ENCODE measurements at regions not wholly inside any gene's neighbourhood (a gene's known extent, or its start where the extent isn't known, plus 50 kb on each side); places are given as distances from the start of the nearest gene placed in this dataset.

GRCh38 chr6:45806172-45806571, 209.5 kb downstream of the CLIC5 start:
- no peaks in the 10 kb centered on the region for H3K9me3 ChIP-seq (ENCODE audit: insufficient read depth, low read length)
- no peak for DNase-seq (ENCODE audit: low read depth, low spot score)
- no peak overlapping the region for H3K4me3 ChIP-seq (ENCODE audit: insufficient read length, low read depth)
- no peak overlapping the region for H3K9ac ChIP-seq (ENCODE audit: insufficient read length, low read depth)
- H3K4me1 ChIP-seq (ENCODE audit: insufficient read depth, insufficient read length): no peaks in the 10 kb centered on the region
- H3K36me3 ChIP-seq (ENCODE audit: insufficient read depth, insufficient read length, low read length): no peaks in the 10 kb centered on the region
- H3K27me3 ChIP-seq (ENCODE audit: insufficient read depth, insufficient read length): no peaks in the 10 kb centered on the region
- no peak for TF ChIP-seq SUZ12 (IDR thresholded peaks at IDR 0.05; ENCODE audit: extremely low read depth, insufficient read depth, insufficient read length)
- no peak for TF ChIP-seq ZNF274 (IDR thresholded peaks at IDR 0.05; ENCODE audit: low read depth, low read length)
- TF ChIP-seq YY1 (IDR thresholded peaks at IDR 0.05; ENCODE audit: insufficient read depth, insufficient read length): no peak

GRCh38 chr6:45803071-45803470, 212.6 kb downstream of the CLIC5 start:
- Histone ChIP-seq H3K4me1 (ENCODE audit: insufficient read depth, insufficient read length) (no peaks in the 10 kb centered on the region), H3K27me3 (ENCODE audit: insufficient read depth, insufficient read length) (no peaks in the 10 kb centered on the region), H3K9me3 (ENCODE audit: insufficient read depth, low read length) (no peaks in the 10 kb centered on the region), H3K4me3 (ENCODE audit: insufficient read length, low read depth) (no peak overlapping the region), H3K9ac (ENCODE audit: insufficient read length, low read depth) (no peak overlapping the region), H3K36me3 (ENCODE audit: insufficient read depth, insufficient read length, low read length) (no peaks in the 10 kb centered on the region)
- TF ChIP-seq SUZ12 (IDR thresholded peaks at IDR 0.05; ENCODE audit: extremely low read depth, insufficient read depth, insufficient read length): no peak
- TF ChIP-seq ZNF274 (IDR thresholded peaks at IDR 0.05; ENCODE audit: low read depth, low read length): no peak
- TF ChIP-seq YY1 (IDR thresholded peaks at IDR 0.05; ENCODE audit: insufficient read depth, insufficient read length): no peak
- DNase-seq (ENCODE audit: low read depth, low spot score): no peak

GRCh38 chr6:45801471-45802289, 214.0 kb downstream of the CLIC5 start:
- Histone ChIP-seq H3K9me3 (ENCODE audit: insufficient read depth, low read length) (no peaks in the 10 kb centered on the region), H3K4me3 (ENCODE audit: insufficient read length, low read depth) (no peak overlapping the region), H3K4me1 (ENCODE audit: insufficient read depth, insufficient read length) (no peaks in the 10 kb centered on the region), H3K9ac (ENCODE audit: insufficient read length, low read depth) (no peak overlapping the region), H3K27me3 (ENCODE audit: insufficient read depth, insufficient read length) (no peaks in the 10 kb centered on the region), H3K36me3 (ENCODE audit: insufficient read depth, insufficient read length, low read length) (no peaks in the 10 kb centered on the region)
- DNase-seq (ENCODE audit: low read depth, low spot score): no peak
- TF ChIP-seq SUZ12 (IDR thresholded peaks at IDR 0.05; ENCODE audit: extremely low read depth, insufficient read depth, insufficient read length) (no peak), YY1 (IDR thresholded peaks at IDR 0.05; ENCODE audit: insufficient read depth, insufficient read length) (no peak), ZNF274 (IDR thresholded peaks at IDR 0.05; ENCODE audit: low read depth, low read length) (no peak)

GRCh38 chr6:45800911-45801310, 214.7 kb downstream of the CLIC5 start:
- no peaks in the 10 kb centered on the region for H3K4me1 ChIP-seq (ENCODE audit: insufficient read depth, insufficient read length)
- no peaks in the 10 kb centered on the region for H3K27me3 ChIP-seq (ENCODE audit: insufficient read depth, insufficient read length)
- TF ChIP-seq ZNF274 (IDR thresholded peaks at IDR 0.05; ENCODE audit: low read depth, low read length) (no peak), SUZ12 (IDR thresholded peaks at IDR 0.05; ENCODE audit: extremely low read depth, insufficient read depth, insufficient read length) (no peak), YY1 (IDR thresholded peaks at IDR 0.05; ENCODE audit: insufficient read depth, insufficient read length) (no peak)

GRCh38 chr6:45795678-45796077, 220.0 kb downstream of the CLIC5 start:
- H3K4me3 ChIP-seq (ENCODE audit: insufficient read length, low read depth): no peak overlapping the region
- no peaks in the 10 kb centered on the region for H3K36me3 ChIP-seq (ENCODE audit: insufficient read depth, insufficient read length, low read length)
- H3K9ac ChIP-seq (ENCODE audit: insufficient read length, low read depth): no peak overlapping the region
- H3K27me3 ChIP-seq (ENCODE audit: insufficient read depth, insufficient read length): no peaks in the 10 kb centered on the region
- no peaks in the 10 kb centered on the region for H3K4me1 ChIP-seq (ENCODE audit: insufficient read depth, insufficient read length)
- TF ChIP-seq ZNF274 (IDR thresholded peaks at IDR 0.05; ENCODE audit: low read depth, low read length): no peak
- no peak for TF ChIP-seq YY1 (IDR thresholded peaks at IDR 0.05; ENCODE audit: insufficient read depth, insufficient read length)
- TF ChIP-seq SUZ12 (IDR thresholded peaks at IDR 0.05; ENCODE audit: extremely low read depth, insufficient read depth, insufficient read length): no peak
- no peak for DNase-seq (ENCODE audit: low read depth, low spot score)
- no peaks in the 10 kb centered on the region for H3K9me3 ChIP-seq (ENCODE audit: insufficient read depth, low read length)

More at GRCh38 chr6:45800911-45801310, 214.7 kb downstream of the CLIC5 start:
- no peak overlapping the region for H3K9ac ChIP-seq (ENCODE audit: insufficient read length, low read depth)
- no peak for DNase-seq (ENCODE audit: low read depth, low spot score)
- H3K9me3 ChIP-seq (ENCODE audit: insufficient read depth, low read length): no peaks in the 10 kb centered on the region
- no peak overlapping the region for H3K4me3 ChIP-seq (ENCODE audit: insufficient read length, low read depth)
- H3K36me3 ChIP-seq (ENCODE audit: insufficient read depth, insufficient read length, low read length): no peaks in the 10 kb centered on the region

- TF ChIP-seq YY1 (IDR thresholded peaks at IDR 0.05; ENCODE audit: insufficient read depth, insufficient read length) (no peak), ZNF274 (IDR thresholded peaks at IDR 0.05; ENCODE audit: low read depth, low read length) (no peak), SUZ12 (IDR thresholded peaks at IDR 0.05; ENCODE audit: extremely low read depth, insufficient read depth, insufficient read length) (no peak)
- no peaks in the 10 kb centered on the region for H3K27me3 ChIP-seq (ENCODE audit: insufficient read depth, insufficient read length)
- H3K4me3 ChIP-seq (ENCODE audit: insufficient read length, low read depth): no peak overlapping the region
- no peaks in the 10 kb centered on the region for H3K36me3 ChIP-seq (ENCODE audit: insufficient read depth, insufficient read length, low read length)
- no peak overlapping the region for H3K9ac ChIP-seq (ENCODE audit: insufficient read length, low read depth)
- DNase-seq (ENCODE audit: low read depth, low spot score): no peak
- no peaks in the 10 kb centered on the region for H3K4me1 ChIP-seq (ENCODE audit: insufficient read depth, insufficient read length)
- no peaks in the 10 kb centered on the region for H3K9me3 ChIP-seq (ENCODE audit: insufficient read depth, low read length)
Observed at GRCh38 chr6:45794465-45794864, 221.2 kb downstream of the CLIC5 start.

GRCh38 chr6:45791211-45792168, 224.2 kb downstream of the CLIC5 start:
- TF ChIP-seq YY1 (IDR thresholded peaks at IDR 0.05; ENCODE audit: insufficient read depth, insufficient read length) (no peak), ZNF274 (IDR thresholded peaks at IDR 0.05; ENCODE audit: low read depth, low read length) (no peak), SUZ12 (IDR thresholded peaks at IDR 0.05; ENCODE audit: extremely low read depth, insufficient read depth, insufficient read length) (no peak)
- Histone ChIP-seq H3K4me3 (ENCODE audit: insufficient read length, low read depth) (no peak overlapping the region), H3K36me3 (ENCODE audit: insufficient read depth, insufficient read length, low read length) (no peaks in the 10 kb centered on the region), H3K9ac (ENCODE audit: insufficient read length, low read depth) (no peak overlapping the region), H3K27me3 (ENCODE audit: insufficient read depth, insufficient read length) (no peaks in the 10 kb centered on the region), H3K4me1 (ENCODE audit: insufficient read depth, insufficient read length) (no peaks in the 10 kb centered on the region), H3K9me3 (ENCODE audit: insufficient read depth, low read length) (no peaks in the 10 kb centered on the region)
- no peak for DNase-seq (ENCODE audit: low read depth, low spot score)

Data from NT2/D1 (cell line).